ENCODE measurements at regions not wholly inside any gene's neighbourhood (a gene's known extent, or its start where the extent isn't known, plus 50 kb on each side); places are given as distances from the start of the nearest gene placed in this dataset.
A peak's percentile ranks its signal among the peaks of the same experiment; 100 is the strongest.

DNA sequence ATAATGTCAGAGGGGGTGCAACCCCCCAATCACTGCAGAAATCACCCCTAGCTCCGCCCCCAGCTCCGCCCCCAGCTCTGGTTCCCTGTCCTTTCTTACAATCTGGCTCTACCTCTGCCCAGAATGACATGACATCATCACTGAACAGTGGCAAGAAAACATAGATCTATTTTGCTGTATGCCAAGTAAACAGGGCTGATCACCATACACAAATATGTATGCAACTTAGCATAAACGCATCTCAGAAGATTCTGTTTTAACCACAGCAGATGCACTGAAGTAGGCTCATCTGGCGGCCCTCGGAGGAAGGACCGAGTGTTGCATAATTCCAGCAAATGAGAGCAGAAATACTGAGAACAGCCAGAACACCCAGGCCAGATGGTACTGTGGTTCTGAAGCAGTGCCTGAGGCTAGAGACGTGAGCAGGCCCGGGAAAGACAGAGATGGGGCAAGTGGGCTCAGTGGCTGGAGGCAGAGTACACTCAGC, 293.3 kb upstream of the KLF14 start:
- peaks cover 2% of the 10 kb centered on the region for H3K36me3 Mint-ChIP-seq
- TF ChIP-seq FOXK1 (CRISPR knock-in tag; IDR thresholded peaks at IDR 0.05) (no peak), CREM (CRISPR knock-in tag; IDR thresholded peaks at IDR 0.05) (no peak)
- peaks cover 11% of the 10 kb centered on the region for H3K4me1 Mint-ChIP-seq
- H3K27ac Mint-ChIP-seq = peak overlapping the region; percentile 46; the same call in 1 of the 2 replicates
- CTCF ChIA-PET = interaction anchor here (0.6 to 3.2 kb wide), 7 partner anchors 13 to 352 kb away, joined by 3 to 10 read pairs (median 3); no protein-coding TSS in a partner anchor
- ATAC-seq (peak; percentile 57), DNase-seq (ENCODE audit: low spot score) (peak; percentile 35)
- H3K4me3 Mint-ChIP-seq = no peak overlapping the region
- H3K9me3 Mint-ChIP-seq = no peaks in the 10 kb centered on the region; the same call in 1 of the 2 replicates
- H3K27me3 Mint-ChIP-seq (ENCODE audit: low read depth) = no peaks in the 10 kb centered on the region
- POLR2A ChIA-PET = no interaction called here

DNA sequence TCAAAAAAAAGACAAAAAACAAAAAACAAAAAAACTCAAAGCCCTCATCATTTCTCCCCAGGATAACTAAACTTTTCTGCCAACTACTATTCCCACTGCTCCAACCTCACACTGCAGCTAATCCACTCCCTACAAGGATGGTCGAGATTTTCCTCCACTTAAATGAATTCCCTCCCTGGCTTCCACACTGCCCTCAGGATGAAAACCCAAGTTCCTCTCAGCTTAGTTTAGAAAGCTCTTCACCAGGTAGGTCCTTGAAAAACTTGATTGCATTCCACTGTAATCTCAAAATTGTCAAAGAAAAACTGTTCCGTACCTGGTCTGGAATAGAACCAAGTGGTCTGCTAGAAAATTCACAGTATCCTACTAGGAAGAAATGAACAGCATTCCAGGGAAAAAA, 294.3 kb upstream of the KLF14 start:
- Mint-ChIP-seq H3K4me3 (no peak overlapping the region), H3K4me1 (peaks cover 11% of the 10 kb centered on the region), H3K9me3 (no peaks in the 10 kb centered on the region; the same call in 1 of the 2 replicates), H3K36me3 (peaks cover 2% of the 10 kb centered on the region), H3K27me3 (ENCODE audit: low read depth) (no peaks in the 10 kb centered on the region), H3K27ac (peak overlapping the region; percentile 66; the same call in 1 of the 2 replicates)
- POLR2A ChIA-PET = interaction anchor here (0.6 kb wide), 1 partner anchor 35 kb away, joined by 5 read pairs; no protein-coding TSS in a partner anchor
- DNase-seq (ENCODE audit: low spot score) (no peak), ATAC-seq (no peak)
- CTCF ChIA-PET = interaction anchor here (0.7 to 3.2 kb wide), 5 partner anchors 11 to 154 kb away, joined by 3 to 10 read pairs (median 3); no protein-coding TSS in a partner anchor
- TF ChIP-seq, protein P1, sequence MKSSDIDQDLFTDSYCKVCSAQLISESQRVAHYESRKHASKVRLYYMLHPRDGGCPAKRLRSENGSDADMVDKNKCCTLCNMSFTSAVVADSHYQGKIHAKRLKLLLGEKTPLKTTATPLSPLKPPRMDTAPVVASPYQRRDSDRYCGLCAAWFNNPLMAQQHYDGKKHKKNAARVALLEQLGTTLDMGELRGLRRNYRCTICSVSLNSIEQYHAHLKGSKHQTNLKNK (CRISPR knock-in tag; IDR thresholded peaks at IDR 0.05) = no peak
- TF ChIP-seq, protein P2, sequence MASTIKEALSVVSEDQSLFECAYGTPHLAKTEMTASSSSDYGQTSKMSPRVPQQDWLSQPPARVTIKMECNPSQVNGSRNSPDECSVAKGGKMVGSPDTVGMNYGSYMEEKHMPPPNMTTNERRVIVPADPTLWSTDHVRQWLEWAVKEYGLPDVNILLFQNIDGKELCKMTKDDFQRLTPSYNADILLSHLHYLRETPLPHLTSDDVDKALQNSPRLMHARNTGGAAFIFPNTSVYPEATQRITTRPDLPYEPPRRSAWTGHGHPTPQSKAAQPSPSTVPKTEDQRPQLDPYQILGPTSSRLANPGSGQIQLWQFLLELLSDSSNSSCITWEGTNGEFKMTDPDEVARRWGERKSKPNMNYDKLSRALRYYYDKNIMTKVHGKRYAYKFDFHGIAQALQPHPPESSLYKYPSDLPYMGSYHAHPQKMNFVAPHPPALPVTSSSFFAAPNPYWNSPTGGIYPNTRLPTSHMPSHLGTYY (CRISPR knock-in tag; IDR thresholded peaks at IDR 0.05) = no peak
- TF ChIP-seq TEAD1 (CRISPR knock-in tag; IDR thresholded peaks at IDR 0.05) (no peak), ZNF671 (CRISPR knock-in tag; IDR thresholded peaks at IDR 0.05) (no peak), FOXK1 (CRISPR knock-in tag; IDR thresholded peaks at IDR 0.05) (no peak), GABPB1 (CRISPR knock-in tag; IDR thresholded peaks at IDR 0.05) (no peak), ZNF121 (CRISPR knock-in tag; IDR thresholded peaks at IDR 0.05) (no peak), FOXP1 (CRISPR knock-in tag; IDR thresholded peaks at IDR 0.05; ENCODE audit: borderline replicate concordance) (no peak), NR3C1 (CRISPR knock-in tag; conservative IDR thresholded peaks at IDR 0.05; ENCODE audit: low read depth) (no peak)
- TF ChIP-seq, protein P3, sequence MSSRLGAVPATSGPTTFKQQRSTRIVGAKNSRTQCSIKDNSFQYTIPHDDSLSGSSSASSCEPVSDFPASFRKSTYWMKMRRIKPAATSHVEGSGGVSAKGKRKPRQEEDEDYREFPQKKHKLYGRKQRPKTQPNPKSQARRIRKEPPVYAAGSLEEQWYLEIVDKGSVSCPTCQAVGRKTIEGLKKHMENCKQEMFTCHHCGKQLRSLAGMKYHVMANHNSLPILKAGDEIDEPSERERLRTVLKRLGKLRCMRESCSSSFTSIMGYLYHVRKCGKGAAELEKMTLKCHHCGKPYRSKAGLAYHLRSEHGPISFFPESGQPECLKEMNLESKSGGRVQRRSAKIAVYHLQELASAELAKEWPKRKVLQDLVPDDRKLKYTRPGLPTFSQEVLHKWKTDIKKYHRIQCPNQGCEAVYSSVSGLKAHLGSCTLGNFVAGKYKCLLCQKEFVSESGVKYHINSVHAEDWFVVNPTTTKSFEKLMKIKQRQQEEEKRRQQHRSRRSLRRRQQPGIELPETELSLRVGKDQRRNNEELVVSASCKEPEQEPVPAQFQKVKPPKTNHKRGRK (CRISPR knock-in tag; IDR thresholded peaks at IDR 0.05; ENCODE audit: borderline replicate concordance) = no peak
- TF ChIP-seq, protein P4, sequence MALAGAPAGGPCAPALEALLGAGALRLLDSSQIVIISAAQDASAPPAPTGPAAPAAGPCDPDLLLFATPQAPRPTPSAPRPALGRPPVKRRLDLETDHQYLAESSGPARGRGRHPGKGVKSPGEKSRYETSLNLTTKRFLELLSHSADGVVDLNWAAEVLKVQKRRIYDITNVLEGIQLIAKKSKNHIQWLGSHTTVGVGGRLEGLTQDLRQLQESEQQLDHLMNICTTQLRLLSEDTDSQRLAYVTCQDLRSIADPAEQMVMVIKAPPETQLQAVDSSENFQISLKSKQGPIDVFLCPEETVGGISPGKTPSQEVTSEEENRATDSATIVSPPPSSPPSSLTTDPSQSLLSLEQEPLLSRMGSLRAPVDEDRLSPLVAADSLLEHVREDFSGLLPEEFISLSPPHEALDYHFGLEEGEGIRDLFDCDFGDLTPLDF (CRISPR knock-in tag; IDR thresholded peaks at IDR 0.05) = no peak
- TF ChIP-seq, protein P5, sequence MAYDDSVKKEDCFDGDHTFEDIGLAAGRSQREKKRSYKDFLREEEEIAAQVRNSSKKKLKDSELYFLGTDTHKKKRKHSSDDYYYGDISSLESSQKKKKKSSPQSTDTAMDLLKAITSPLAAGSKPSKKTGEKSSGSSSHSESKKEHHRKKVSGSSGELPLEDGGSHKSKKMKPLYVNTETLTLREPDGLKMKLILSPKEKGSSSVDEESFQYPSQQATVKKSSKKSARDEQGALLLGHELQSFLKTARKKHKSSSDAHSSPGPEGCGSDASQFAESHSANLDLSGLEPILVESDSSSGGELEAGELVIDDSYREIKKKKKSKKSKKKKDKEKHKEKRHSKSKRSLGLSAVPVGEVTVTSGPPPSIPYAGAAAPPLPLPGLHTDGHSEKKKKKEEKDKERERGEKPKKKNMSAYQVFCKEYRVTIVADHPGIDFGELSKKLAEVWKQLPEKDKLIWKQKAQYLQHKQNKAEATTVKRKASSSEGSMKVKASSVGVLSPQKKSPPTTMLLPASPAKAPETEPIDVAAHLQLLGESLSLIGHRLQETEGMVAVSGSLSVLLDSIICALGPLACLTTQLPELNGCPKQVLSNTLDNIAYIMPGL (CRISPR knock-in tag; IDR thresholded peaks at IDR 0.05) = no peak
- TF ChIP-seq, protein P6, sequence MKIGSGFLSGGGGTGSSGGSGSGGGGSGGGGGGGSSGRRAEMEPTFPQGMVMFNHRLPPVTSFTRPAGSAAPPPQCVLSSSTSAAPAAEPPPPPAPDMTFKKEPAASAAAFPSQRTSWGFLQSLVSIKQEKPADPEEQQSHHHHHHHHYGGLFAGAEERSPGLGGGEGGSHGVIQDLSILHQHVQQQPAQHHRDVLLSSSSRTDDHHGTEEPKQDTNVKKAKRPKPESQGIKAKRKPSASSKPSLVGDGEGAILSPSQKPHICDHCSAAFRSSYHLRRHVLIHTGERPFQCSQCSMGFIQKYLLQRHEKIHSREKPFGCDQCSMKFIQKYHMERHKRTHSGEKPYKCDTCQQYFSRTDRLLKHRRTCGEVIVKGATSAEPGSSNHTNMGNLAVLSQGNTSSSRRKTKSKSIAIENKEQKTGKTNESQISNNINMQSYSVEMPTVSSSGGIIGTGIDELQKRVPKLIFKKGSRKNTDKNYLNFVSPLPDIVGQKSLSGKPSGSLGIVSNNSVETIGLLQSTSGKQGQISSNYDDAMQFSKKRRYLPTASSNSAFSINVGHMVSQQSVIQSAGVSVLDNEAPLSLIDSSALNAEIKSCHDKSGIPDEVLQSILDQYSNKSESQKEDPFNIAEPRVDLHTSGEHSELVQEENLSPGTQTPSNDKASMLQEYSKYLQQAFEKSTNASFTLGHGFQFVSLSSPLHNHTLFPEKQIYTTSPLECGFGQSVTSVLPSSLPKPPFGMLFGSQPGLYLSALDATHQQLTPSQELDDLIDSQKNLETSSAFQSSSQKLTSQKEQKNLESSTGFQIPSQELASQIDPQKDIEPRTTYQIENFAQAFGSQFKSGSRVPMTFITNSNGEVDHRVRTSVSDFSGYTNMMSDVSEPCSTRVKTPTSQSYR (CRISPR knock-in tag; IDR thresholded peaks at IDR 0.05) = no peak
- TF ChIP-seq, protein P7, sequence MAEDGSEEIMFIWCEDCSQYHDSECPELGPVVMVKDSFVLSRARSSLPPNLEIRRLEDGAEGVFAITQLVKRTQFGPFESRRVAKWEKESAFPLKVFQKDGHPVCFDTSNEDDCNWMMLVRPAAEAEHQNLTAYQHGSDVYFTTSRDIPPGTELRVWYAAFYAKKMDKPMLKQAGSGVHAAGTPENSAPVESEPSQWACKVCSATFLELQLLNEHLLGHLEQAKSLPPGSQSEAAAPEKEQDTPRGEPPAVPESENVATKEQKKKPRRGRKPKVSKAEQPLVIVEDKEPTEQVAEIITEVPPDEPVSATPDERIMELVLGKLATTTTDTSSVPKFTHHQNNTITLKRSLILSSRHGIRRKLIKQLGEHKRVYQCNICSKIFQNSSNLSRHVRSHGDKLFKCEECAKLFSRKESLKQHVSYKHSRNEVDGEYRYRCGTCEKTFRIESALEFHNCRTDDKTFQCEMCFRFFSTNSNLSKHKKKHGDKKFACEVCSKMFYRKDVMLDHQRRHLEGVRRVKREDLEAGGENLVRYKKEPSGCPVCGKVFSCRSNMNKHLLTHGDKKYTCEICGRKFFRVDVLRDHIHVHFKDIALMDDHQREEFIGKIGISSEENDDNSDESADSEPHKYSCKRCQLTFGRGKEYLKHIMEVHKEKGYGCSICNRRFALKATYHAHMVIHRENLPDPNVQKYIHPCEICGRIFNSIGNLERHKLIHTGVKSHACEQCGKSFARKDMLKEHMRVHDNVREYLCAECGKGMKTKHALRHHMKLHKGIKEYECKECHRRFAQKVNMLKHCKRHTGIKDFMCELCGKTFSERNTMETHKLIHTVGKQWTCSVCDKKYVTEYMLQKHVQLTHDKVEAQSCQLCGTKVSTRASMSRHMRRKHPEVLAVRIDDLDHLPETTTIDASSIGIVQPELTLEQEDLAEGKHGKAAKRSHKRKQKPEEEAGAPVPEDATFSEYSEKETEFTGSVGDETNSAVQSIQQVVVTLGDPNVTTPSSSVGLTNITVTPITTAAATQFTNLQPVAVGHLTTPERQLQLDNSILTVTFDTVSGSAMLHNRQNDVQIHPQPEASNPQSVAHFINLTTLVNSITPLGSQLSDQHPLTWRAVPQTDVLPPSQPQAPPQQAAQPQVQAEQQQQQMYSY (CRISPR knock-in tag; IDR thresholded peaks at IDR 0.05) = no peak

Measured in WTC11 (cell line).